Colonic mucosa (tissue), 4 donors: ENCODE measurements at regions not wholly inside any gene's neighbourhood (a gene's known extent, or its start where the extent isn't known, plus 50 kb on each side); places are given as distances from the start of the nearest gene placed in this dataset.

Source experiments
- DNase-seq: peaks from one replicate; pipeline ENCODE4 v3.0.0-alpha.2; 2020
- H3K27ac ChIP-seq: fragments of 200-600 bp; one replicate; pipeline ENCODE4 v1.8.0; 2021
- H3K27me3 ChIP-seq: fragments of 200-600 bp; one replicate; pipeline ENCODE4 v1.8.0; 2021
- H3K36me3 ChIP-seq: fragments of 200-600 bp; one replicate; pipeline ENCODE4 v1.8.0; 2021
- H3K4me1 ChIP-seq: fragments of 200-600 bp; one replicate; pipeline ENCODE4 v1.8.0; 2021; ENCODE audit warnings: mild to moderate bottlenecking
- H3K4me3 ChIP-seq: fragments of 200-600 bp; one replicate; pipeline ENCODE4 v1.8.0; 2021
- H3K9ac ChIP-seq, 2 donors: one replicate each; pipeline ENCODE4 v1.7.0; 2013; ENCODE audit warnings: control low read depth in 2 of 2, low read depth in 2 of 2, low read length in 2 of 2
- H3K9me3 ChIP-seq: fragments of 200-600 bp; one replicate; pipeline ENCODE4 v1.8.0; 2021
- intact Hi-C: fragments of 100-400 bp; cut with DNase I; formaldehyde crosslinking; loops from one replicate; pipeline ENCODE4 v1.14.1; 2022
- TF ChIP-seq, protein P1 (sequence below): fragments of 200-600 bp; IDR thresholded peaks from one replicate; pipeline ENCODE4 v1.8.0; 2022; ENCODE audit warnings: antibody characterized with exemption, mild to moderate bottlenecking
- donor health status: healthy.
- donor health status: DM: no; HTN: no; CAD: no.
- donor health status: DM: no; HTN: no; CAD: no.

GRCh38 chr2:122357998-122358397 is 602.5 kb downstream of the TSN start:
- Histone ChIP-seq H3K4me3 (no peak overlapping the region), H3K27me3 (no peaks in the 10 kb centered on the region), H3K27ac (no peak overlapping the region), H3K9ac (no peak overlapping the region), H3K36me3 (no peaks in the 10 kb centered on the region), H3K4me1 (no peaks in the 10 kb centered on the region), H3K9me3 (no peaks in the 10 kb centered on the region)
- intact Hi-C loops = no loop called here
- TF ChIP-seq, protein P1, sequence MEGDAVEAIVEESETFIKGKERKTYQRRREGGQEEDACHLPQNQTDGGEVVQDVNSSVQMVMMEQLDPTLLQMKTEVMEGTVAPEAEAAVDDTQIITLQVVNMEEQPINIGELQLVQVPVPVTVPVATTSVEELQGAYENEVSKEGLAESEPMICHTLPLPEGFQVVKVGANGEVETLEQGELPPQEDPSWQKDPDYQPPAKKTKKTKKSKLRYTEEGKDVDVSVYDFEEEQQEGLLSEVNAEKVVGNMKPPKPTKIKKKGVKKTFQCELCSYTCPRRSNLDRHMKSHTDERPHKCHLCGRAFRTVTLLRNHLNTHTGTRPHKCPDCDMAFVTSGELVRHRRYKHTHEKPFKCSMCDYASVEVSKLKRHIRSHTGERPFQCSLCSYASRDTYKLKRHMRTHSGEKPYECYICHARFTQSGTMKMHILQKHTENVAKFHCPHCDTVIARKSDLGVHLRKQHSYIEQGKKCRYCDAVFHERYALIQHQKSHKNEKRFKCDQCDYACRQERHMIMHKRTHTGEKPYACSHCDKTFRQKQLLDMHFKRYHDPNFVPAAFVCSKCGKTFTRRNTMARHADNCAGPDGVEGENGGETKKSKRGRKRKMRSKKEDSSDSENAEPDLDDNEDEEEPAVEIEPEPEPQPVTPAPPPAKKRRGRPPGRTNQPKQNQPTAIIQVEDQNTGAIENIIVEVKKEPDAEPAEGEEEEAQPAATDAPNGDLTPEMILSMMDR = no peak
- DNase-seq = no peak

- H3K36me3 ChIP-seq = no peaks in the 10 kb centered on the region
- H3K4me1 ChIP-seq = no peaks in the 10 kb centered on the region
- H3K9ac ChIP-seq = no peak overlapping the region
- no peak overlapping the region for H3K27ac ChIP-seq
- no peak overlapping the region for H3K4me3 ChIP-seq
- intact Hi-C loops = no loop called here
- H3K27me3 ChIP-seq = no peaks in the 10 kb centered on the region
- DNase-seq = no peak
- TF ChIP-seq, protein P1 = no peak
- no peaks in the 10 kb centered on the region for H3K9me3 ChIP-seq
Observed at GRCh38 chr2:122358729-122359128, 603.3 kb downstream of the TSN start.

GRCh38 chr2:122363885-122364284 is 608.4 kb downstream of the TSN start:
- no peaks in the 10 kb centered on the region for H3K9me3 ChIP-seq
- no peaks in the 10 kb centered on the region for H3K36me3 ChIP-seq
- no peak overlapping the region for H3K4me3 ChIP-seq
- no peak for DNase-seq
- intact Hi-C loops = no loop called here
- TF ChIP-seq, protein P1 = no peak
- no peaks in the 10 kb centered on the region for H3K4me1 ChIP-seq
- H3K9ac ChIP-seq = no peak overlapping the region
- H3K27ac ChIP-seq = no peak overlapping the region
- no peaks in the 10 kb centered on the region for H3K27me3 ChIP-seq

GRCh38 chr2:122366427-122366826 is 611.0 kb downstream of the TSN start:
- no peak overlapping the region for H3K27ac ChIP-seq
- intact Hi-C loops = no loop called here
- no peaks in the 10 kb centered on the region for H3K36me3 ChIP-seq
- no peak overlapping the region for H3K4me3 ChIP-seq
- H3K9ac ChIP-seq = no peak overlapping the region
- DNase-seq = no peak
- H3K27me3 ChIP-seq = no peaks in the 10 kb centered on the region
- no peaks in the 10 kb centered on the region for H3K9me3 ChIP-seq
- no peaks in the 10 kb centered on the region for H3K4me1 ChIP-seq
- TF ChIP-seq, protein P1 = no peak

DNA sequence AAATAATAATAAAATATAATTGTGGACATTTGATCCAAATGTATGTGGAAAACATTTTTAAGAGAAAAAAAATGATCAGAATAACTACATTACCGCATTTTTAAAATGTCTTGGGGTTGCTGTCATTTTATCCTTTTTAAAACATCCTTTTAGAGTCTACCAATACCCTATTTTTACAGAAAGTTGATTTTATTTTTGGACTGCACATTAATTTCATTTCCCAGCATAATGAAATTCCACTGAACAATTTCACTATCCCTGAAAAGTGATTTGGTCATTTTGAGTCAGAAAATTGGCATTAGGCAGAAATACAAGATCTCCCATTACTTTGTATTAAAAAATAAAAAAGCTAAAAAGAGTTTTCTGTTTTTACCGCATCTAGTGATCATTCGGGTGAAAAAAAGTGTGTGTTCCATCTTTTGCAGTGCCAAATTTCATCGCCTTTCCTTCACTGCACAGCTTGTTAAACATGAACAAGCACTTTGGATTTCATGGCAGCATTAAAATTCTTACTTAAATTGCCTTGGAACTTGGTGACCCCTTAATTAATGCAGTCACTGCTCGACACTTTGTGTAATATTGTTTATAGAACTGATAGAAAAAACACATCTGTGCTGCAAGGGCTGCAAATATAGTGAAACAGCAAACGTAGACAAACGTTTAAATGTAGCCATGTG is 611.7 kb downstream of the TSN start:
- H3K4me3 ChIP-seq = no peak overlapping the region
- H3K4me1 ChIP-seq = no peaks in the 10 kb centered on the region
- TF ChIP-seq, protein P1 = no peak
- no peaks in the 10 kb centered on the region for H3K9me3 ChIP-seq
- H3K27ac ChIP-seq = no peak overlapping the region
- no peaks in the 10 kb centered on the region for H3K36me3 ChIP-seq
- H3K9ac ChIP-seq = no peak overlapping the region
- no peaks in the 10 kb centered on the region for H3K27me3 ChIP-seq
- no peak for DNase-seq
- intact Hi-C loops = no loop called here
